Coronary artery (tissue), 2 donors: ENCODE measurements at regions not wholly inside any gene's neighbourhood (a gene's known extent, or its start where the extent isn't known, plus 50 kb on each side); places are given as distances from the start of the nearest gene placed in this dataset.
"Not testable (repeated sequence)": the region's sequence is repeated elsewhere in the genome, so short reads cannot be mapped to it uniquely, and the experiment has no call there.

Source experiments
- DNase-seq: peaks from one replicate; pipeline ENCODE4 v3.0.0-alpha.2; 2017; ENCODE audit warnings: low spot score
- H3K27ac ChIP-seq, 2 donors: fragments of 200-600 bp; sonication (generic); one replicate each; pipeline ENCODE4 v1.5.1; 2016 to 2019
- H3K4me3 ChIP-seq: fragments of 200-600 bp; sonication (generic); 2 replicates; pipeline ENCODE4 v1.5.1; 2016; ENCODE audit warnings: mild to moderate bottlenecking, moderate library complexity
- CTCF ChIP-seq: fragments of 200-600 bp; sonication (generic); IDR thresholded peaks from one replicate; pipeline ENCODE4 v1.5.1; 2019; ENCODE audit warnings: antibody characterized with exemption

- Histone ChIP-seq H3K4me3 (no peak overlapping the region), H3K27ac (no peak overlapping the region)
- TF ChIP-seq CTCF = no peak
- DNase-seq = no peak
These were observed 123.6 kb upstream of the RASGEF1B start for GRCh38 chr4:81595287-81595686.

GRCh38 chr4:81594490-81595159 is 122.9 kb upstream of the RASGEF1B start:
- H3K27ac ChIP-seq = no peak overlapping the region
- DNase-seq = no peak

GRCh38 chr4:81592701-81593100 is 121.0 kb upstream of the RASGEF1B start:
- no peak for DNase-seq
- Histone ChIP-seq H3K4me3 (no peak overlapping the region), H3K27ac (no peak overlapping the region)
- TF ChIP-seq CTCF = no peak

More at GRCh38 chr4:81594490-81595159, 122.9 kb upstream of the RASGEF1B start:
- H3K4me3 ChIP-seq = no peak overlapping the region
- no peak for TF ChIP-seq CTCF

GRCh38 chr4:81590596-81590995 is 118.9 kb upstream of the RASGEF1B start:
- Histone ChIP-seq H3K27ac (no peak overlapping the region), H3K4me3 (no peak overlapping the region)
- no peak for TF ChIP-seq CTCF
- DNase-seq = no peak

- no peak for DNase-seq
- Histone ChIP-seq H3K4me3 (no peak overlapping the region), H3K27ac (no peak overlapping the region)
- TF ChIP-seq CTCF = no peak
These were observed 117.6 kb upstream of the RASGEF1B start for GRCh38 chr4:81589262-81589661.

GRCh38 chr4:81586706-81587105 is 115.0 kb upstream of the RASGEF1B start:
- Histone ChIP-seq H3K27ac (no peak overlapping the region), H3K4me3 (no peak overlapping the region)
- TF ChIP-seq CTCF = no peak

GRCh38 chr4:81580994-81581374 is 109.3 kb upstream of the RASGEF1B start:
- H3K27ac ChIP-seq, DNase-seq, H3K4me3 ChIP-seq: not testable (repeated sequence)

More at GRCh38 chr4:81586706-81587105, 115.0 kb upstream of the RASGEF1B start:
- DNase-seq = no peak
